ENCODE measurements at regions not wholly inside any gene's neighbourhood (a gene's known extent, or its start where the extent isn't known, plus 50 kb on each side); places are given as distances from the start of the nearest gene placed in this dataset.

GRCh38 chr19:31072451-31072850 lies 276.8 kb downstream of the TSHZ3 start:
- Mint-ChIP-seq H3K27ac (no peak overlapping the region), H3K36me3 (ENCODE audit: low read depth) (no peaks in the 10 kb centered on the region), H3K27me3 (peaks cover 28% of the 10 kb centered on the region), H3K4me1 (no peaks in the 10 kb centered on the region), H3K4me3 (no peak overlapping the region), H3K9me3 (no peaks in the 10 kb centered on the region)
- DNase-seq (no peak), ATAC-seq (no peak)

GRCh38 chr19:31071136-31071855 lies 277.9 kb downstream of the TSHZ3 start:
- Mint-ChIP-seq H3K4me3 (no peak overlapping the region), H3K27ac (no peak overlapping the region), H3K36me3 (ENCODE audit: low read depth) (no peaks in the 10 kb centered on the region), H3K9me3 (no peaks in the 10 kb centered on the region), H3K27me3 (peaks cover 26% of the 10 kb centered on the region), H3K4me1 (no peaks in the 10 kb centered on the region)
- no peak for ATAC-seq
- no peak for DNase-seq

- Mint-ChIP-seq H3K4me1 (no peaks in the 10 kb centered on the region), H3K27me3 (peaks cover 26% of the 10 kb centered on the region), H3K36me3 (ENCODE audit: low read depth) (no peaks in the 10 kb centered on the region), H3K4me3 (no peak overlapping the region), H3K9me3 (no peaks in the 10 kb centered on the region), H3K27ac (no peak overlapping the region)
- ATAC-seq (no peak), DNase-seq (no peak)
These were observed 278.8 kb downstream of the TSHZ3 start for GRCh38 chr19:31070146-31071065.

GRCh38 chr19:31068268-31068667 lies 281.0 kb downstream of the TSHZ3 start:
- Mint-ChIP-seq H3K4me1 (no peaks in the 10 kb centered on the region), H3K9me3 (no peaks in the 10 kb centered on the region), H3K27ac (no peak overlapping the region), H3K36me3 (ENCODE audit: low read depth) (no peaks in the 10 kb centered on the region), H3K27me3 (peaks cover 18% of the 10 kb centered on the region), H3K4me3 (no peak overlapping the region)
- DNase-seq = no peak
- ATAC-seq = no peak

GRCh38 chr19:31066385-31066784 lies 282.9 kb downstream of the TSHZ3 start:
- Mint-ChIP-seq H3K27me3 (peaks cover 11% of the 10 kb centered on the region), H3K9me3 (peaks cover 6% of the 10 kb centered on the region), H3K36me3 (ENCODE audit: low read depth) (no peaks in the 10 kb centered on the region), H3K4me1 (no peaks in the 10 kb centered on the region), H3K4me3 (no peak overlapping the region), H3K27ac (no peak overlapping the region)
- DNase-seq (no peak), ATAC-seq (no peak)

- H3K4me3 Mint-ChIP-seq = no peak overlapping the region
- no peak overlapping the region for H3K27ac Mint-ChIP-seq
- H3K9me3 Mint-ChIP-seq = peaks cover 21% of the 10 kb centered on the region
- H3K36me3 Mint-ChIP-seq (ENCODE audit: low read depth) = no peaks in the 10 kb centered on the region
- DNase-seq = no peak
- H3K27me3 Mint-ChIP-seq = peaks cover 5% of the 10 kb centered on the region
- H3K4me1 Mint-ChIP-seq = no peaks in the 10 kb centered on the region
- no peak for ATAC-seq
These were observed 284.7 kb downstream of the TSHZ3 start for GRCh38 chr19:31064491-31064890.

GRCh38 chr19:31058676-31059340 lies 290.4 kb downstream of the TSHZ3 start:
- Mint-ChIP-seq H3K36me3 (ENCODE audit: low read depth) (no peaks in the 10 kb centered on the region), H3K9me3 (peaks cover 21% of the 10 kb centered on the region), H3K27ac (no peak overlapping the region), H3K27me3 (peaks cover 9% of the 10 kb centered on the region), H3K4me1 (no peaks in the 10 kb centered on the region), H3K4me3 (no peak overlapping the region)
- ATAC-seq (no peak), DNase-seq (no peak)

- no peaks in the 10 kb centered on the region for H3K4me1 Mint-ChIP-seq
- no peak overlapping the region for H3K27ac Mint-ChIP-seq
- no peak for ATAC-seq
- no peaks in the 10 kb centered on the region for H3K36me3 Mint-ChIP-seq (ENCODE audit: low read depth)
- DNase-seq = no peak
- H3K27me3 Mint-ChIP-seq = peaks cover 6% of the 10 kb centered on the region
- no peak overlapping the region for H3K4me3 Mint-ChIP-seq
- peaks cover 16% of the 10 kb centered on the region for H3K9me3 Mint-ChIP-seq
These were observed 291.8 kb downstream of the TSHZ3 start for GRCh38 chr19:31057476-31057875.

- H3K27me3 Mint-ChIP-seq = peaks cover 6% of the 10 kb centered on the region
- DNase-seq (no peak), ATAC-seq (no peak)
- H3K27ac Mint-ChIP-seq = no peak overlapping the region
- no peak overlapping the region for H3K4me3 Mint-ChIP-seq
- no peaks in the 10 kb centered on the region for H3K36me3 Mint-ChIP-seq (ENCODE audit: low read depth)
- peaks cover 6% of the 10 kb centered on the region for H3K9me3 Mint-ChIP-seq
- H3K4me1 Mint-ChIP-seq = no peaks in the 10 kb centered on the region
These were observed 293.8 kb downstream of the TSHZ3 start for GRCh38 chr19:31055454-31055853.

GRCh38 chr19:31054430-31054829 lies 294.8 kb downstream of the TSHZ3 start:
- no peaks in the 10 kb centered on the region for H3K36me3 Mint-ChIP-seq (ENCODE audit: low read depth)
- peak; percentile 15 for DNase-seq

GRCh38 chr19:31049431-31049830 lies 299.8 kb downstream of the TSHZ3 start:
- no peak overlapping the region for H3K4me3 Mint-ChIP-seq
- no peaks in the 10 kb centered on the region for H3K9me3 Mint-ChIP-seq
- peaks cover 2% of the 10 kb centered on the region for H3K27me3 Mint-ChIP-seq
- H3K36me3 Mint-ChIP-seq (ENCODE audit: low read depth) = no peaks in the 10 kb centered on the region
- no peak overlapping the region for H3K27ac Mint-ChIP-seq
- H3K4me1 Mint-ChIP-seq = no peaks in the 10 kb centered on the region
- DNase-seq (no peak), ATAC-seq (no peak)

More at GRCh38 chr19:31054430-31054829, 294.8 kb downstream of the TSHZ3 start:
- H3K27me3 Mint-ChIP-seq = peaks cover 6% of the 10 kb centered on the region
- H3K9me3 Mint-ChIP-seq = no peaks in the 10 kb centered on the region
- H3K27ac Mint-ChIP-seq = no peak overlapping the region
- no peaks in the 10 kb centered on the region for H3K4me1 Mint-ChIP-seq
- ATAC-seq = peak; percentile 61
- H3K4me3 Mint-ChIP-seq = no peak overlapping the region

GRCh38 chr19:31046024-31046423 lies 303.2 kb downstream of the TSHZ3 start:
- H3K4me3 Mint-ChIP-seq = no peak overlapping the region
- H3K27ac Mint-ChIP-seq = no peak overlapping the region
- no peaks in the 10 kb centered on the region for H3K4me1 Mint-ChIP-seq
- no peaks in the 10 kb centered on the region for H3K36me3 Mint-ChIP-seq (ENCODE audit: low read depth)
- peaks cover 4% of the 10 kb centered on the region for H3K27me3 Mint-ChIP-seq
- ATAC-seq = no peak
- DNase-seq = no peak
- no peaks in the 10 kb centered on the region for H3K9me3 Mint-ChIP-seq

- Mint-ChIP-seq H3K27me3 (peaks cover 10% of the 10 kb centered on the region), H3K27ac (no peak overlapping the region)
- no peak for ATAC-seq
These were observed 307.8 kb downstream of the TSHZ3 start for GRCh38 chr19:31041461-31041860.

GRCh38 chr19:31039151-31039550 lies 310.1 kb downstream of the TSHZ3 start:
- H3K27ac Mint-ChIP-seq = no peak overlapping the region
- no peaks in the 10 kb centered on the region for H3K4me1 Mint-ChIP-seq
- no peaks in the 10 kb centered on the region for H3K36me3 Mint-ChIP-seq (ENCODE audit: low read depth)
- H3K27me3 Mint-ChIP-seq = peaks cover 18% of the 10 kb centered on the region
- peaks cover 7% of the 10 kb centered on the region for H3K9me3 Mint-ChIP-seq
- ATAC-seq = no peak
- no peak overlapping the region for H3K4me3 Mint-ChIP-seq
- no peak for DNase-seq

More at GRCh38 chr19:31041461-31041860, 307.8 kb downstream of the TSHZ3 start:
- Mint-ChIP-seq H3K9me3 (no peaks in the 10 kb centered on the region), H3K36me3 (ENCODE audit: low read depth) (no peaks in the 10 kb centered on the region), H3K4me1 (no peaks in the 10 kb centered on the region), H3K4me3 (no peak overlapping the region)
- DNase-seq = no peak
